ENCODE measurements at regions not wholly inside any gene's neighbourhood (a gene's known extent, or its start where the extent isn't known, plus 50 kb on each side); places are given as distances from the start of the nearest gene placed in this dataset.
A peak's percentile ranks its signal among the peaks of the same experiment; 100 is the strongest.

GRCh38 chr13:65656740-65657329, 1573.3 kb downstream of the PCDH9 start:
- no peak for DNase-seq

GRCh38 chr13:65653613-65654012, 1576.5 kb downstream of the PCDH9 start:
- DNase-seq: peak; percentile 35

GRCh38 chr13:65650321-65650720, 1579.8 kb downstream of the PCDH9 start:
- no peak for DNase-seq

DNA sequence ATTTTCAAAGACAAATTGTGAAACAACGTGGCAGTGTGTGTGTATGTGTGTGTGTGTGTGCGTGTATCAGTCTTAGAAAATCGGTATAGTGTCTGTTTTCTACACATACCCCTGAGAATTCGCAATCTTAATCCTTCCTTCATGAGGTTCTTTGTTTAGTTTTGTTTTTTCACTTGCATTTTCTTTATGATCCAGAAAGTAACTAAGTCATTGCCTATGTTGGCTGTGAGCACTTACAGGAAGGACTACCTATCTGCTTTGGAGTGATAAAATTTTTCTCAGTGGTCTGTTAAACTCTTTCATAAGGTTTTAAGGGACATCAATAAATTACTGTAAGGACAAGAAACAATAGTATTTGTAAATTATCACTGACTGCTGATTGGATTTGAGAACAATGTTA, 1587.1 kb downstream of the PCDH9 start:
- DNase-seq: no peak

GRCh38 chr13:65642301-65642700, 1587.8 kb downstream of the PCDH9 start:
- no peak for DNase-seq

DNA sequence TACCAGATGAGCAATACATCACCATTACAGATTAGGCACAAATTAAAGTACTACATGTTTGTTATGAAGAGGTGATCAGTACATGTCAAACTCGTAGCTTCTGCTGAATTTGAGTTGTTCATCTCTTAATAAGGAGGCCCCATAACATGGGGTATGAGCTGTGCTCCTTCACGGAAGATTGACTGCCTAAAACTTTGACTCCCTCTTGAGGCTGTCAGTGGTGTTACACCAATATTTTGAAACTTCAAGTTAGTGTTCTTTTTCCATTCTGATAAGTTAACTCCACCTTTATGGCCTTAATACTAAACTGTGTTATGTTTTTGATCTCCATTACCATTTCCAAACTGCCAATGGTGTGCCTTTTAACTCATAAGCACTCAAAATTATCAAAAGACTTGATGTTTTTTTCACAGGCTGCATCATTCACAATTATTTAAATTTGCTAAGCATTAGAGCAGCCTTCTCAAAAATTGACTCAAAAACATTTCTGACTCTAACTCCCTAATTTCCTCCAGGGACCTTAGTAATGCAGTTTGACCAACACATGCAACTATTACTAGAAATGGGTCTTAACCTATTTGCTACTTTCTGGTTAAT, 1591.5 kb downstream of the PCDH9 start:
- peak; percentile 19 for DNase-seq

DNA sequence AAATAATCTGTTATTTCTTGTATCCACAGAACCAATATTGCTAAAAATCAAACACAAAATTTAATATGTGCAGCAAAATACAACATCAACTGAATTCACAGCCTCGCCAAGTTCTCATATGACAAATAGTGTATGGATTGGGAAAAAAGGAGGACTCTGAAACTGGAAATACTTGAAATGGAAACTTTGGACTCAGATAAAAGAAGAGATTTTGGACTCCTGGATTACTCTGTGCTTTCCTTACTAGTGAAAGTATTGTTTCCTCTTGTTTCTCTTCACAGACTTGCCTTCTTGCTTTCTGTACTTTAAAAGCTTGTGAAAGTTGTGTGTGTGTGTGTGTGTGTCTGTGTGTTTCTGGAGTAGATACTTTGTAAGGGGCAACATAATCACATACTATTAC, 1596.3 kb downstream of the PCDH9 start:
- DNase-seq: no peak

DNA sequence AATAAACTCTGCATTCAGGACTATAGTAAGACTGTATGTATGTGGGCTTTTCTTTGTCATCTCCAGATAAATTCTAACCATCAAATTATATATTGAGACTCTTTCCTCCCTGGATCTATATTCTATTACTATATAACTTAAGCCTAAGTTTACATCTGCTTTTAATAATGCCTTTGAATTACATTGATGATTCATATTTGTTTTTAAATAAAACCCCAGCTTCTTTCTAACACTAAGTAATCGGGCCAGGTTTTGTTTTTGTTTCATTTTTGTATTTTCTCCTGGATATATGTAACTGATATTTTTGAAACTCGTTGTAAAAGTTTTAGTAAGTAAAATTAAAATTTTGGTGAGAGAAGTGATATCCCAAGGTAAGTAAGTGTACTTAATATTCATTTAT, 1599.1 kb downstream of the PCDH9 start:
- DNase-seq: no peak

GRCh38 chr13:65629926-65630325, 1600.2 kb downstream of the PCDH9 start:
- DNase-seq: no peak

DNA sequence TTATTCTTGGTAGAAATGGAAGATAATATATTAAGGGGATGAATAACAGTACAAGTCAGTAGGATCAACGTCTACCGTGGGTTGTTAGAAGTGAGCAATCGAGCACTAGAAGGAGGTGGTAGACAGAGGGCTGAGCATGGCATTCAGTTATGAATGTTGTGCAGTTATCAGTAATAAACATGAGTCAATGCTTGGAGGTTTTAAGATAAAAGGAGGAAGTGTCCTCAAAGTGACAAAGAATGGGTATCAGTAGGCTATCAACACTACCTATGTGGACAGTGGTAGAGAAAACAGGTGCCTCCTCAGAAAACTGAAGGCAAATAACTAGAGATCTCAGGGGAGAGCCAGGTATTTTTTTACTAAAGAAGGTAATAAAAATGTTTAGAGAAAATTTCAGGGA, 1607.0 kb downstream of the PCDH9 start:
- no peak for DNase-seq

DNA sequence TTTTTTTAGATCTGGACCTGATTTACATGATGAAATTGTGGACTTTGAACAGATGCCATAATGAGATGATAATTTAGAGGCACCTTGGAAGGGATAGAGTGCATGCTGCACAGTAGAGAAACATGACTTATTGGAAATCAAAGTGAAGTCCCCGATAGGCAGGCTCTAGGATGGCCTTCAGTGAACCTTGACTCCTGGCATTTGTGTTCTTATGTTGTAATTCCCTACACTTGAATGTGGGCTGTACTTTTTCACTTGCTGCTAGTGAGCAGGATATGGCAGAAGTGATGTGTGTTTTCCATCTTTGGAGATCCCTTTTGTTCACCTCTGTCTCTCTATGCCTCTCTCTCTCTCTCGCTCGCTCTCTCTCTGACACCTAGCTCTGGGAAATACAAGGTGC, 1614.6 kb downstream of the PCDH9 start:
- DNase-seq: no peak

- no peak for DNase-seq
Measured at GRCh38 chr13:65613004-65613403, 1617.1 kb downstream of the PCDH9 start.

DNA sequence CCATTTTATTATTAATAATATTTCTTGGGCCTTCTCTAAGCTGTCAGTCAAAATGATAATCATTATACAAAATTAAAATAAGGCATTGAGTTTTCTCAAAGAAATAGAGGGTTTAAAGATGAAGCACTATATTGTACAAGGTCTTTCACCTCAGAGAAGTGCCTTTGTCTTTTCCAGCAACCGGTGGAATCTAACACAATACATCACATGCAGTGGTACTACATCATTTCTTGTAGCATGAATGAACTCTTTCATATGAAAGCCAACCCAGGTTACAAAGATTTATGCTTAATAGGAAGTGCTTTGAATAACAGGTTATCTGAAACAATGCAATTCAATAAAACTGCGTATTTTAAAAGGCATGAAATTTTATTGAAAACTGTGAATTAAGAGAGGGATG, 1620.8 kb downstream of the PCDH9 start:
- DNase-seq: no peak

- DNase-seq: no peak
Measured at GRCh38 chr13:65606622-65607021, 1623.5 kb downstream of the PCDH9 start.

DNA sequence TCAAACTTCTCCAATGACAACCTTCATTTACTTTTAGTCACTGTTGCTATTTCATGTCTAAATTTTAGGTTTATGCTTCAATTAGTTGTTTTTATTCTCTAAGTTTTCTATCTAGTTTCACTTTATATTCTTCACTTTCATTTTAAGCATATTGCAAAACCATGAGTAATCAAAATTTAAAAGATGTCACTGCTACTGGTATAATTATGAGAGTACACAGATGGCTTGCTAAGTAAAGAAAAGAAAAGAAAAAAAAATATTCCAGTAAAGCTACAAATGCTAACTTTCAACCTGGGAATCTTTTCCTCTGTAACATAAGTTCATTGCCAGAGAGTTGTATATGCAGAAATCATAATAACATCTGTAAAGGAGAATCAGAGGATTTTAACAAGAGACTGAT, 1624.7 kb downstream of the PCDH9 start:
- DNase-seq: no peak

DNA sequence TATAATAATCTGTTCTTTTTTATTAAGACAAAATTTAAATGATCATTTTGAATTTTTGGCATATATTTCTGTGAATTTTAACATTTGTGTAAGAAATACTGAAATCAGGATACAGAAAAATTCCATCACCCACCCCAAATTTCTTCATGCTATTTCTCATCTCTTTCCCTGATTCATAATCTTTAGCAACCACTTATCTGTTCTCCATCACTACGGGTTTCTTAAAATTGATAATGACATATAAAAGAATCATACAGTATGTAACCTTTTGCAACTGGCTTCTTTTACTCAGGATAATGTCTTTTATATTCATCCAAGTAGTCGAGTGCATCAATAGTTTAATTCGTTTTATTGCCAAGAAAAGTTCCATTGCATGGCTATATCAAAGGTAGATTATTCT, 1627.0 kb downstream of the PCDH9 start:
- no peak for DNase-seq

DNA sequence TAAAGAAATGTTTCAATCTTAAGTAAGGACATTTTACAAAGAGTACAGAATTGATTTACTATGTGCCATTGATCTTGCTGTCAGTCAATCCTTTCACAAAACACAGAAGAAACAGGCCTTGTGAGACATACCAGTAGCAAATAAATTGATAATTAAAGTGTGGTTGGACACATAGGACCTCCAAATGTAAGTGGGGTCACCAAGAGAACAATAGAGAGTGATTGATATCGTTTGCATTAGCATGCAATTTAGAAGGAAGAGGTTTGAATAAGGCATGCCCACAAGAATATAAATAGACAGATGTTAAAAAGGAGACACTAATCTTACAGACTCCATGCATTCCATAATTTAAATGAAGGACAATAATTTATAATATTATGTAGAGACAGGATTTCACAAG, 1628.3 kb downstream of the PCDH9 start:
- no peak for DNase-seq

GRCh38 chr13:65600702-65601101, 1629.4 kb downstream of the PCDH9 start:
- no peak for DNase-seq

DNA sequence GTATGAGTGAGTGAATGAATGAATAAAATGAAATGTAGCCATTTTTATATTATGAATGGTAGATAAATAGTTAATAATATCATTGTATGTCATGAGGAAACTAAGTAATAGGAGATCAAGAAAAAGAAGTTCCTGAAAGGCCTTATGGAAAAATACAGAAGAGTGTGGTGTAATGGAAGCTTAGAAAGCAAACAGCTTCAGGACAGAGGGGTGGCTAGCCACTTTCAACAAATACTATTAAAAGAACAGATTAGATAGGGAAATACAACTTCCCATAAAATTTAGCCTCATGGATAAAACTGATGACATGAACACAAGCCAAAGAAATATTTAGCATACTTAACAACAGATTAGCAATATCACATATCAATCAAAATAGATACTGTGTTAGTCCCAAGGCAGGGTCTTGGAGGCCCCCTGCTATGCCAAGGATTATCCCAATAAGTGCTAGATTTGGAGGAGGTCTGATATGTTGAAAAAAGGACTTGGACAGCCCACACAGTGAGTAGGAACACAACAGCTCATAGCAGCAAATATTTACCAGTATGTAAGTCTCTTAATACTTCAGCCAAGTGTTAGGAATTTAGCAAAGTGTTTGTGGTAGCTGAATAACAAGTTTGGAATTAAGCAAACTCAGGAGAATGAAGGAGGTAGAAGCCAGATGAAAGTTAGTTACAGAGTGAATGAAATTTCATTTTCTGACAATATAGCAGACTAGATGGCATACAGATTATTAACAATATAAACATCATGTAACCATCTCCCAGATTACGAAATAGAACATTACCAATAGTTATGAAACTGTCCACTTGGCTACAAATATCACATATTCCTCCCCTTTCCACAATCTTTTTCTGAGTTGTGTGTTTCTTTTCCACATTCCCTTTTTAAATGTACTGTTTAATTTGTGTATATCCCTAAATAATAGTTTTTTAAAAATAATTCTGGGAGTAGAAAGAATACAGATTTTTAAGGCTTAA, 1632.0 kb downstream of the PCDH9 start:
- DNase-seq: no peak

- DNase-seq: no peak
Measured at GRCh38 chr13:65595916-65596315, 1634.2 kb downstream of the PCDH9 start.

DNA sequence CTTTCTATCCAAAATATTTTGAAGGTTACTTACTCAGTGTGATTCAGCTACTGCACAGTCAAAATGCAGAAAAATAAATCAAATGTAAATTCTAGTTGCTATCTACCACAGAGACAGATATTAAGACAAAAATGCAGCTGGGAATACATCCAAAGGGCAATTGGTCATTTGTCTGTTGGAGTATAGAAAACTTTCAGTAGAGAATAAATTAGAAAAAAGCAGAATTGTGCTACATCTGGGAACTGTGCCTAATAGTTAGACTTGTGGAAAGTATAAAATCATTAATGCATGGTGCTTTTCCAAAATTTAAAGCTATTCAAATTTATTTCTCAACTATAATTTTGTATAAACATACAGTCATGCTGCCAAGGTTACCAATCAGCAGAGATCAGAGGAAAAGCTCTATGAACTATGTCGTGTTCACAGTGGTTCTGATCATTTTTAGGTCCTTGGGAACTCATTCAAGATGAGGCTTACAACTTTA, 1635.8 kb downstream of the PCDH9 start:
- no peak for DNase-seq

DNA sequence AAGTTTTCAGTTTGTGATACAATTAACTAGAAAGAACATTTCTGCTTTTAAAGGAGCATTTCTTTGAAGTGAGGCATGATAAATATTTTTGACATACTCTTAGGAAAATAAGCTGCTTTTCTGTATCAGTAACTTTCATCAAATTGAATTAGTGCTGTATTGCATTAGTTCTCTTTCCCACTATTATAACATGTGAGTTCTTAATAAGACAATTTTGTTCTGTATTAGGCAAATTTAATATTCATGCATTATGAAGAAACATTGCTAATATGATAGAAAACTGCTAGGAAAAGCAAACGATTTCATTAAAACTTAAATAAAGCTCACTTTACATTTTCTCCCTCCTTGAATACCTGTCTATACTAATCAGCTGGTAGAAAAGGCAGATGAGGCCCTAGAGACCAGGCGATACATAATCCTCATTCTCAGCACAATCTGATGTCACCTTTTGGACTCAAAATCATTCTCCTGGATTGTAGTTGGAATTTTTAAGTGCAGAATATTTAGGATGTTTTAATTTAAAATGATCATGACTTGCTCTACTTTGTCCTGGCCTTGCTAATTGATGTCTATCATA, 1636.8 kb downstream of the PCDH9 start:
- no peak for DNase-seq

DNA sequence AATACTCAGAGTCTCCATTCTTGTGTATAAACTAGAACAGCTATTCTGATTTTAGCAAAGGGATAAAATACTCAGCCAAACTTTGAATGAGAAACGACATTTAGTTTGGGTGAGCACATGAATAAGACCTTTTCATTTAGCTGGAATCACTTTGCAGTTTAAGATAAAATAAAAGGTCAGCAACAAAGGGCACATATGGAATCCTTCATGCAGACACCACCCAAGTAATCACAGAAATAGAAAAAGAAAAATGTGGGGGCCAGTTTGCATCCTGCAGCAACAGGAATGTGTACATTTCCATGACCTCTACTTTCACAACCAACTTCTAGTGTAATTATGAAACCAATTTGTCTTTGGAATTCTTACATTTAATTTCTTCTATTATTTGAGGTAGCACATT, 1637.4 kb downstream of the PCDH9 start:
- DNase-seq: no peak

DNA sequence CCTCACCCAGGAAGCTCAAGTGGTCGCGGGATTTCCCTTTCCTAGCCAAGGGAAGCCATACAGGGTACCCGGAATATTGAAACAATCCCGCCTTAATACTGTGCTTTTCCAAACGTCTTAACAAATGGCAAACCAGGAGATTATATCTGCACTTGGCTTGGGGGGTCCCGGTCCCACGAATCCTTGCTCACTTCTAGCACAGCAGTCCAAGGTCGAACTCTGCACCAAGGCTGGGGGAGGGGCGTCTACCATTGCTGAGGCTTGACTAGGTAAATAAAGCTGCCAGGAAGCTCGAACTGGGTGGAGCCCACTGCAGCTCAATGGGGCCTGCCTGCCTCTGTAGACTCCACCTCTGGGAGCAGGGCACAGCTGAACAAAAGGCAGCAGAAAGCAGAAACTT, 1644.8 kb downstream of the PCDH9 start:
- no peak for DNase-seq

Measured in NCI-H1694 (cell line).